ENCODE measurements at regions not wholly inside any gene's neighbourhood (a gene's known extent, or its start where the extent isn't known, plus 50 kb on each side); places are given as distances from the start of the nearest gene placed in this dataset.
A peak's percentile ranks its signal among the peaks of the same experiment; 100 is the strongest.

DNA sequence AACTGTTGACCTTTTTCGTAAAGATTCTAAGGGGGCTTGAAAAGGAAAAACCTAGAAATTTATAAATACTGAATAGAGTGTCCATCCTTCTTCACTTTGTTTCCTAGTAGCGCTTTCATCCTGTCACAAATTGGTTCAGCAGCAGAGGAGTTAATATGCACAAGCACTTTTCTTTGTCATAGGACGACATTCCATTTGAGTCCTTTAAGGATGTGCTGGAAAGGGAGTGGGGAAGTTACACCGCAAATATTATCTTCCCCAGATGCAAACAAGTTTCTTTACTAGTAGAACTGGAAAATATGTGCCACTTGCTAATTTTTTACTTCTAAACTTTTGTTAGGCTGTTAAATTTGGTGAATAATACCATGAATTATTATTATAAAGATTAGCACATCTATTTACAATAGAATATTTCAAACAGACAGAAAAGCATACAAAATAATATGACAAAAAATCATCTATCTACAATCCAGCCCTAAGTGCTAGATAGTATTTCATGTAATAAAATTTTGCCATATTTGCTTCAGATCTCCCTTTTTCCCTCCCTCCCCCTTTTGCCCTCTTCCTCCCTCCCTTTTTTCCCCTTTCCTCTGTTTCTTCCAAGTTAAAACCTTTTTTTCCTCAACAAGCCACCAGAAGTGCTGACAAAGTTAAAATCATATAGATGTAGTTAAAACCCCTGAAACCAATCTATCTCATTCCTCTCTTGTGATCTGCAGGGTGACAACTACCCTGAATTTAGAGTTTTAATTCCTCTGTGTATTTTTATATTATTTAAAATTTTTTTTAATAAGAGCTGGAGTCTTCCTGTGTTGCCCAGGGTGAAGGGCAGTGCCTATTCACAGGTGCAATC is 50.5 kb upstream of the MAP4K3 start:
- no peaks in the 10 kb centered on the region for H3K9me3 ChIP-seq
- H3K27ac ChIP-seq, result no peak overlapping the region
- intact Hi-C loops (cut with DNase I), result no loop called here
- no peak for DNase-seq (ENCODE audit: extremely low spot score in 2 of 2)
- no peaks in the 10 kb centered on the region for H3K4me1 ChIP-seq
- TF ChIP-seq POLR2A (IDR thresholded peaks at IDR 0.05), result no peak
- TF ChIP-seq, protein P1, sequence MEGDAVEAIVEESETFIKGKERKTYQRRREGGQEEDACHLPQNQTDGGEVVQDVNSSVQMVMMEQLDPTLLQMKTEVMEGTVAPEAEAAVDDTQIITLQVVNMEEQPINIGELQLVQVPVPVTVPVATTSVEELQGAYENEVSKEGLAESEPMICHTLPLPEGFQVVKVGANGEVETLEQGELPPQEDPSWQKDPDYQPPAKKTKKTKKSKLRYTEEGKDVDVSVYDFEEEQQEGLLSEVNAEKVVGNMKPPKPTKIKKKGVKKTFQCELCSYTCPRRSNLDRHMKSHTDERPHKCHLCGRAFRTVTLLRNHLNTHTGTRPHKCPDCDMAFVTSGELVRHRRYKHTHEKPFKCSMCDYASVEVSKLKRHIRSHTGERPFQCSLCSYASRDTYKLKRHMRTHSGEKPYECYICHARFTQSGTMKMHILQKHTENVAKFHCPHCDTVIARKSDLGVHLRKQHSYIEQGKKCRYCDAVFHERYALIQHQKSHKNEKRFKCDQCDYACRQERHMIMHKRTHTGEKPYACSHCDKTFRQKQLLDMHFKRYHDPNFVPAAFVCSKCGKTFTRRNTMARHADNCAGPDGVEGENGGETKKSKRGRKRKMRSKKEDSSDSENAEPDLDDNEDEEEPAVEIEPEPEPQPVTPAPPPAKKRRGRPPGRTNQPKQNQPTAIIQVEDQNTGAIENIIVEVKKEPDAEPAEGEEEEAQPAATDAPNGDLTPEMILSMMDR (IDR thresholded peaks at IDR 0.05), result no peak
- no peak for TF ChIP-seq POLR2AphosphoS5 (IDR thresholded peaks at IDR 0.05; ENCODE audit: insufficient read depth in 1 of 2, low read depth in 1 of 2)
- H3K27me3 ChIP-seq, result no peaks in the 10 kb centered on the region
- H3K4me3 ChIP-seq, result no peak overlapping the region
- H3K36me3 ChIP-seq, result no peaks in the 10 kb centered on the region

GRCh38 chr2:39488450-39488849 is 51.4 kb upstream of the MAP4K3 start:
- Histone ChIP-seq H3K4me1 (no peaks in the 10 kb centered on the region), H3K9me3 (no peaks in the 10 kb centered on the region), H3K36me3 (no peaks in the 10 kb centered on the region), H3K27ac (no peak overlapping the region), H3K27me3 (no peaks in the 10 kb centered on the region), H3K4me3 (no peak overlapping the region)
- intact Hi-C loops (cut with DNase I), result no loop called here
- DNase-seq (ENCODE audit: extremely low spot score in 2 of 2), result no peak
- TF ChIP-seq POLR2A (IDR thresholded peaks at IDR 0.05) (no peak), POLR2AphosphoS5 (IDR thresholded peaks at IDR 0.05; ENCODE audit: insufficient read depth in 1 of 2, low read depth in 1 of 2) (no peak)
- TF ChIP-seq, protein P1 (IDR thresholded peaks at IDR 0.05), result no peak

DNA sequence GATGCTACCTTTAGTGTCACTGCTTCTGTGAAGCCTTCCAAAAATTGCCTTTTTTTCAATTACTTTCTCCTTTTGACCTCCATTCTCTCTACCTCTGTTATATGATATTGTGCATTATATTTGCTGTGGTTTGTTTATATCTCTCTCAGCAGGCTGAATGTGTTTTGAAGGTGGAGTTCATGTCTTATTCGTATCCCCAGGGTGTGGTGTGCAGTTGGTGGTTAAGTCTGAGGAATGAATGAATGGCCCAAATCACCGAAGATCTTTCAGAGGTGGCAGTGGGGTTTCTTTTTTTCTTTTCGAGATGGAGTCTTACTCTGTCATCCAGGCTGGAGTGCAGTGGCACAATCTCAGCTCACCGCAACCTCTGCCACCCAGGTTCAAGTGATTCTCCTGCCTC is 53.5 kb upstream of the MAP4K3 start:
- H3K4me3 ChIP-seq, result no peak overlapping the region
- no peak overlapping the region for H3K27ac ChIP-seq

DNA sequence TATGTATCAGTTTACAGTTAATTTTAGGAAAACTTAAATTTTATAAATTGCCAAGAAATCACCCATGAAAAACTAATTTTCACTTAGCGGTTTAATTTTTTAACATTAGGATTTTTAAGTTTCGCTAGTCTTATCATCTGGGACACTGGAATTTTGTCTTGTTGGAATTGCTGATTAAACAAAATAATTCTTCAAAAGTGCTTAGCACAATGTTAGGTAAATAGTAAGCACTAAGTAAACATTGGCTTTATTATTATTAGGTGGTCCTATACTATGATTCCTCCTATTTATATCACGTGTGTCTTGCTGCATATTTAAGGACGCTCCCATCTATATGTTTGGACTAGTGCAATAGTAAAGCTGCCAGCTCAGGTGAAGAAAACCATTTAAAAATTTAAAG is 54.6 kb upstream of the MAP4K3 start:
- DNase-seq (ENCODE audit: extremely low spot score in 2 of 2), result no peak
- Histone ChIP-seq H3K4me3 (no peak overlapping the region), H3K27ac (peak overlapping the region; percentile 20), H3K9me3 (no peaks in the 10 kb centered on the region), H3K27me3 (no peaks in the 10 kb centered on the region), H3K4me1 (no peaks in the 10 kb centered on the region), H3K36me3 (no peaks in the 10 kb centered on the region)
- intact Hi-C loops (cut with DNase I), result no loop called here
- no peak for TF ChIP-seq POLR2AphosphoS5 (IDR thresholded peaks at IDR 0.05; ENCODE audit: insufficient read depth in 1 of 2, low read depth in 1 of 2)
- no peak for TF ChIP-seq POLR2A (IDR thresholded peaks at IDR 0.05)
- TF ChIP-seq, protein P1 (IDR thresholded peaks at IDR 0.05), result no peak

More for the DNA sequence above, 53.5 kb upstream of the MAP4K3 start:
- no peak for DNase-seq (ENCODE audit: extremely low spot score in 2 of 2)
- intact Hi-C loops (cut with DNase I), result no loop called here
- Histone ChIP-seq H3K9me3 (no peaks in the 10 kb centered on the region), H3K36me3 (no peaks in the 10 kb centered on the region), H3K4me1 (no peaks in the 10 kb centered on the region), H3K27me3 (no peaks in the 10 kb centered on the region)
- TF ChIP-seq POLR2A (IDR thresholded peaks at IDR 0.05) (no peak), POLR2AphosphoS5 (IDR thresholded peaks at IDR 0.05; ENCODE audit: insufficient read depth in 1 of 2, low read depth in 1 of 2) (no peak)
- TF ChIP-seq, protein P1 (IDR thresholded peaks at IDR 0.05), result no peak

DNA sequence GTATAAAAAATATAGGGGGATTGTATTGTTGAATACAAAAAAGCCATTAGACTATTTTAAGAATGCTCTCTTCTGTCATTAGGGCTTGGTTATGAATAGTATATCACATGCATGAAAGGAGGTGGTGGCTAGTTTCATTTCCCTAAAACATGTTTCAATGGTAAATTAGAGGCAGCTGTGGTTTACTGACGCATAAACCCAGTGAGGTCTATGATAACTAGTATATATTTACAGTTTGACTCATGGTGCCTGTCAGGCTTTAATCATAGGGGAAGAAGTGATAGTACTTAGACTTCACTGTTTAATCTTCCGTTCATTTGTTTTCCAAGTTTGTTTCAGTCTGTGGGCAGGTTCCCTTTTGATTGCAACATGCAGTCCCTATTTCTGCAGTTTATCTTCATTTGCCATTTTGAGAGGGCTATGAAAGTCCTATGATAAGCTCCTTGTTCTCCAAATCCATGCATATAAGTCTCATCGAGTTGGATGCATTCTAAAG is 55.1 kb upstream of the MAP4K3 start:
- peak overlapping the region; percentile 20 for H3K27ac ChIP-seq
- no peaks in the 10 kb centered on the region for H3K4me1 ChIP-seq
- H3K4me3 ChIP-seq, result no peak overlapping the region
- no peaks in the 10 kb centered on the region for H3K36me3 ChIP-seq
- no peak for TF ChIP-seq POLR2A (IDR thresholded peaks at IDR 0.05)
- no peak for TF ChIP-seq POLR2AphosphoS5 (IDR thresholded peaks at IDR 0.05; ENCODE audit: insufficient read depth in 1 of 2, low read depth in 1 of 2)
- TF ChIP-seq, protein P1 (IDR thresholded peaks at IDR 0.05), result no peak
- no peaks in the 10 kb centered on the region for H3K27me3 ChIP-seq
- no peak for DNase-seq (ENCODE audit: extremely low spot score in 2 of 2)
- no peaks in the 10 kb centered on the region for H3K9me3 ChIP-seq
- intact Hi-C loops (cut with DNase I), result no loop called here
